Erythroblast (primary cell): ENCODE measurements at regions not wholly inside any gene's neighbourhood (a gene's known extent, or its start where the extent isn't known, plus 50 kb on each side); places are given as distances from the start of the nearest gene placed in this dataset.

Experiments used
- GATA1 ChIP-seq: IDR thresholded peaks from 2 replicates; pipeline ENCODE4 v1.6.1; 2011; ENCODE audit warnings: low read depth, mild to moderate bottlenecking, control low read depth, low read length, moderate library complexity
- POLR2A ChIP-seq: IDR thresholded peaks from 2 replicates; pipeline ENCODE4 v1.6.1; 2011; ENCODE audit warnings: mild to moderate bottlenecking, low read length

- TF ChIP-seq POLR2A = no peak
- no peak for TF ChIP-seq GATA1
These were observed 476.7 kb upstream of the CCDC179 start for GRCh38 chr11:23336961-23337360.
